Karpas-422 (cell line): ENCODE measurements at regions not wholly inside any gene's neighbourhood (a gene's known extent, or its start where the extent isn't known, plus 50 kb on each side); places are given as distances from the start of the nearest gene placed in this dataset.

Experiments used
- DNase-seq: peaks from one replicate; pipeline ENCODE4 v3.0.0-alpha.2; 2015
- H2AFZ ChIP-seq: fragments of 200-600 bp; sonication (generic); 2 replicates; pipeline ENCODE4 v1.6.1; 2014; ENCODE audit warnings: antibody characterized with exemption, low read length, mixed read lengths
- H3K27ac ChIP-seq: fragments of 200-600 bp; sonication (generic); 2 replicates; pipeline ENCODE4 v1.5.1; 2014; ENCODE audit warnings: mild to moderate bottlenecking, low read length, moderate library complexity
- H3K27me3 ChIP-seq: fragments of 200-600 bp; sonication (generic); 2 replicates; pipeline ENCODE4 v1.6.1; 2014; ENCODE audit warnings: low read length, mixed read lengths
- H3K36me3 ChIP-seq: fragments of 200-600 bp; sonication (generic); 2 replicates; pipeline ENCODE4 v1.6.1; 2014; ENCODE audit warnings: low read length, mixed read lengths; ENCODE audit not compliant: insufficient read depth
- H3K4me1 ChIP-seq: fragments of 200-600 bp; sonication (generic); 2 replicates; pipeline ENCODE4 v1.6.1; 2014; ENCODE audit warnings: mild to moderate bottlenecking, low read length, mixed read lengths
- H3K4me2 ChIP-seq: fragments of 200-600 bp; sonication (generic); 2 replicates; pipeline ENCODE4 v1.6.1; 2014; ENCODE audit warnings: low read length, low read depth, mild to moderate bottlenecking; ENCODE audit not compliant: poor library complexity, severe bottlenecking
- H3K4me3 ChIP-seq: fragments of 200-600 bp; sonication (generic); 2 replicates; pipeline ENCODE4 v1.5.1; 2014; ENCODE audit warnings: mild to moderate bottlenecking, antibody characterized with exemption, low read length, mixed read lengths
- H3K79me2 ChIP-seq: fragments of 200-600 bp; sonication (generic); 2 replicates; pipeline ENCODE4 v1.6.1; 2014; ENCODE audit warnings: mild to moderate bottlenecking, low read length, mixed read lengths
- H3K9ac ChIP-seq: fragments of 200-600 bp; sonication (generic); 2 replicates; pipeline ENCODE4 v1.6.0; 2014; ENCODE audit warnings: low read length
- H3K9me2 ChIP-seq: fragments of 200-600 bp; sonication (generic), shearing (Covaris generic); replicated peaks from 2 replicates; pipeline ENCODE4 v1.6.0; 2014; ENCODE audit warnings: mild to moderate bottlenecking, low read length, moderate library complexity; ENCODE audit not compliant: insufficient read depth
- H3K9me3 ChIP-seq: fragments of 300-700, 200-600 bp; sonication (generic); 2 replicates; pipeline ENCODE4 v1.6.1; 2014; ENCODE audit warnings: low read length, mixed read lengths
- H4K20me1 ChIP-seq: fragments of 200-600 bp; sonication (generic); 2 replicates; pipeline ENCODE4 v1.6.1; 2014; ENCODE audit warnings: mild to moderate bottlenecking, antibody characterized with exemption, low read length, low read depth; ENCODE audit not compliant: insufficient read depth

DNA sequence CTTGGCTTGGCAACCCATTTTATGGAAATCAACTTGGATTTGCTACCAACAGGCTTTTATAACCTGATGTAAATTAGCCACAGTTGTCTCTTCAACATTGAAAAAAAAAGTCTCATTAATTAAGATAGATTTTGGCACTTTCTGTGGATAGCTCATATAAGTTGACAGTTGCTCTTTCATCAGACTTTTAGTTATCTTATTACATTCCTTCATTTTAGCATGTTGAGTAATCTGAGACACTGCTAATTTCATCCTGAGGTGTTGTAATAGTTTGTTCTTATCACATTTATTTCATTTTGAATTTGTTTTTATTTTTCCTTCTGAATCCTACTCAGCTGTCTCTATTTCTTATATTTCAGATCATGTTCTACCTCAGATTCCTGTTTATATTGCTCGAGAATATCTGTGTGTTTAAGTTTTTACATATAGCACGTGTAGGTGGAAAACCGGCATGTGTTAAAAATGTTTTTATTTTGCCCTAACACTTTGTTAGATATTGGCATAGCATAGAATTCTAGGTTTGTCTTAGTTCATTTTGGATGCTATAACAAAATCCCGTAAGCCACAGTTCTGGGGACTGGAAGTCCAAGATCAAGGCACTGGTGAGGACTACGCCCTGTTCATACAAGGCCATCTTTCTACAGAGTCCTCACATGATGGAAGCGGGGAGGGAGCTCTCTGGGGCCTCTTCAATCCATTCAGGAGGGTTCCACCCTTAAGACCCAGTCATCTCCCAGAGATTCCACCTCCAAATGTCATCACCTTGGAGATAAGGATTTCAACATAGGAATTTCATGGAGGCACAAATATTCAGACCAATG is 239.4 kb downstream of the COL4A1 start:
- Histone ChIP-seq H4K20me1 (no peaks in the 10 kb centered on the region), H3K9ac (no peak overlapping the region), H3K4me3 (no peak overlapping the region), H3K9me3 (no peaks in the 10 kb centered on the region), H2AFZ (no peak overlapping the region), H3K27me3 (no peaks in the 10 kb centered on the region), H3K9me2 (no peaks in the 10 kb centered on the region), H3K79me2 (no peaks in the 10 kb centered on the region), H3K27ac (no peak overlapping the region), H3K4me2 (no peak overlapping the region), H3K4me1 (no peaks in the 10 kb centered on the region), H3K36me3 (no peaks in the 10 kb centered on the region)
- DNase-seq = no peak

DNA sequence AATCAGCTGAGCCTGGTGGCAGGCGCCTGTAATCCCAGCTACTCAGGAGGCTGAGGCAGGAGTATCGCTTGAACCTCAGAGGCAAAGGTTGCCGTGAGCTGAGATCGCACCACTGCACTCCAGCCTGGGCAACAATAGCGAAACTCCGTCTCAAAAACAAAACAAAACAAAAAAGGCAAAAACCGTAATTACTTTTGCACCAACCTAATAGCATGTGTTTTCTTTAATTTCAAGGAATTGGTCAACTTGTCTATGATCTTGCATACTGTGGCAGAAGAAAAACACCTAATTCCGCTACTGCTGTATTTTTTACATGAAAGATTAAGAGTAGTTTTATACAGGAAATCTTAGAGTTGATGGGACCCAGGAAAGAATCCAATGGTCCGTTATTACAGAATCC is 241.2 kb downstream of the COL4A1 start:
- no peak overlapping the region for H3K27ac ChIP-seq
- no peaks in the 10 kb centered on the region for H3K27me3 ChIP-seq
- H3K9me2 ChIP-seq = no peaks in the 10 kb centered on the region
- H3K9me3 ChIP-seq = no peaks in the 10 kb centered on the region
- H4K20me1 ChIP-seq = no peaks in the 10 kb centered on the region
- H3K36me3 ChIP-seq = no peaks in the 10 kb centered on the region
- H3K4me1 ChIP-seq = no peaks in the 10 kb centered on the region
- no peak overlapping the region for H2AFZ ChIP-seq
- no peaks in the 10 kb centered on the region for H3K79me2 ChIP-seq
- no peak overlapping the region for H3K9ac ChIP-seq
- DNase-seq = no peak
- no peak overlapping the region for H3K4me3 ChIP-seq
- H3K4me2 ChIP-seq = no peak overlapping the region

GRCh38 chr13:110063490-110064421 is 243.2 kb downstream of the COL4A1 start:
- Histone ChIP-seq H3K4me3 (no peak overlapping the region), H4K20me1 (no peaks in the 10 kb centered on the region), H3K9me3 (no peaks in the 10 kb centered on the region), H3K36me3 (no peaks in the 10 kb centered on the region), H2AFZ (no peak overlapping the region), H3K9ac (no peak overlapping the region), H3K79me2 (no peaks in the 10 kb centered on the region), H3K4me1 (no peaks in the 10 kb centered on the region), H3K27me3 (no peaks in the 10 kb centered on the region), H3K4me2 (no peak overlapping the region), H3K9me2 (no peaks in the 10 kb centered on the region), H3K27ac (no peak overlapping the region)
- no peak for DNase-seq

DNA sequence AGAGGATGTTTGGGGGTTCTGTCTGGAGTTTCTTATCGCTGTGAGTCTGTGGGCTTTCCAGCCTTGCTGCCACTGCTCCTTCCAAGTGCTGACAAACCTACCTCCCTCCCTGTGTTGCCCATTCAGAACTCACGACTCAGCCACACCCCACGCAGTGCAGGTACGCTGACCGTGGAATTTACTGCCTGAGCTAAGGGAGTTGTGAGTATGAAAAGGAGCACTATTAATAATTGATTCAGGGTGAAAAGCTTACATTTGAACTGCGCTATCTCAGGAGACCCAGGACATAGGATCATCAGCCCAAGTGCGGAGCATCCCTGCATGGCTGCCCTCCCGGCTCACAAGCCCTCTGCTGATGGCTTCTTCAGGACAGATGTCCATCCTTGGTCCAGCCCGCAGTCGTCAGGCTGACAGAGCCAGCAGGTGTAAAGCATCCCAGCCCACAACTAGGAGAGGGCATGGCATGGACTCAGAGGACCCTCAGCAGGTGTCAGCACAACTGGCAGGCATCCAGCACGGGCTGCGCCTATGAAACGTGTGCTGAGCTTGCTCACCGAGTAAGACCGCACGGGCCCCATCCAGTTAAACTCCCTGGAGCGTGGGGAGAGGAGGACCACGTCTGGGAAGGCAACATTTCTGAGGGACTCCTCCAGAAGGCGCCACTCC is 244.0 kb downstream of the COL4A1 start:
- no peaks in the 10 kb centered on the region for H3K4me1 ChIP-seq
- no peaks in the 10 kb centered on the region for H3K79me2 ChIP-seq
- no peak overlapping the region for H3K4me3 ChIP-seq
- no peaks in the 10 kb centered on the region for H3K27me3 ChIP-seq
- no peak for DNase-seq
- H3K9me3 ChIP-seq = no peaks in the 10 kb centered on the region
- no peaks in the 10 kb centered on the region for H3K9me2 ChIP-seq
- H2AFZ ChIP-seq = no peak overlapping the region
- H3K4me2 ChIP-seq = no peak overlapping the region
- H3K36me3 ChIP-seq = no peaks in the 10 kb centered on the region
- no peaks in the 10 kb centered on the region for H4K20me1 ChIP-seq
- H3K9ac ChIP-seq = no peak overlapping the region
- H3K27ac ChIP-seq = no peak overlapping the region

- Histone ChIP-seq H3K9ac (no peak overlapping the region), H3K27ac (no peak overlapping the region), H3K79me2 (no peaks in the 10 kb centered on the region), H2AFZ (no peak overlapping the region), H3K4me2 (no peak overlapping the region), H3K4me1 (no peaks in the 10 kb centered on the region), H3K36me3 (no peaks in the 10 kb centered on the region), H3K4me3 (no peak overlapping the region), H3K9me2 (no peaks in the 10 kb centered on the region), H4K20me1 (no peaks in the 10 kb centered on the region), H3K9me3 (no peaks in the 10 kb centered on the region), H3K27me3 (no peaks in the 10 kb centered on the region)
- DNase-seq = no peak
These were observed 244.7 kb downstream of the COL4A1 start for GRCh38 chr13:110062077-110062776.

DNA sequence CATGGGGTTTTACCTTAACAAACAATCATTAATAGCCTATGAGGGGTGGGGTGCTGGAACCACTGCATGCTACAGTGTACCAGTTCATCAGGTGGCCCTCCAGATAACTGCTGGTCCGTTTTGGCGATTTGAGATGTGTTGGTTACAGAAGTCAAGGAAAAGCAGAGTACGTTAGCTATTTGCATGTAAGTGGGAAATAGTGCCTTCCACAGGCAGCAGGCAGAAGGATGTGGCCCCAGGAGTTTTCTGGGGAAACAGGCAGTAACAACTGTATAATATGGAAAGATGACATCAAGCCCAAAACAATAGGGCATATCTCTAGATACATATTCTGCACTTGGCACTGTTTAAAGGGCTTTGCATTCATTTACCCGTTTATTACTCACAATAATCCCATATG is 245.7 kb downstream of the COL4A1 start:
- no peaks in the 10 kb centered on the region for H3K27me3 ChIP-seq
- no peaks in the 10 kb centered on the region for H3K9me3 ChIP-seq
- no peak overlapping the region for H3K27ac ChIP-seq
- DNase-seq = no peak
- no peaks in the 10 kb centered on the region for H3K9me2 ChIP-seq
- H3K4me1 ChIP-seq = no peaks in the 10 kb centered on the region
- H3K9ac ChIP-seq = no peak overlapping the region
- H3K36me3 ChIP-seq = no peaks in the 10 kb centered on the region
- no peak overlapping the region for H2AFZ ChIP-seq
- no peaks in the 10 kb centered on the region for H3K79me2 ChIP-seq
- H4K20me1 ChIP-seq = no peaks in the 10 kb centered on the region
- H3K4me3 ChIP-seq = no peak overlapping the region
- H3K4me2 ChIP-seq = no peak overlapping the region

DNA sequence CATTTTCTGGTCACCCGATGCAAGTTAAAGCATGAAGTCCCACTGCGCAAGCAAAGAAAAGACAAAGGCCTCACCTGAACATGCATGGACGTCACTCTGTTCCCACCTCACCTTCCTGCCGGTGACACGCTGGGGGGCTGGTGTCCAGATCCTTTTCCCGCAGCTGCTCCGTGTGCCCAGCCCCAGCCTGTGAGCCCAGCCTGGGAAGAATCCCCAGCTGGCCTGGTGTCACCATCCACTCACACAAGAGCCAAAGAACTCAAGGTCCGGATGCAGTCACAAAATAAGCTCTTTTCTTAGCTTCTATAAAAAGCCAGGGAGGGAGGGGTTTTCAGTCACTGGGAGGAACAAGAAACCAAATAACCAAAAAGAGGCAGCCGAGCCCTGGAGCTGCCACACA is 249.9 kb downstream of the COL4A1 start:
- Histone ChIP-seq H3K36me3 (no peaks in the 10 kb centered on the region), H2AFZ (no peak overlapping the region), H3K9ac (no peak overlapping the region), H3K9me3 (no peaks in the 10 kb centered on the region), H4K20me1 (no peaks in the 10 kb centered on the region), H3K4me2 (no peak overlapping the region), H3K79me2 (no peaks in the 10 kb centered on the region), H3K4me3 (no peak overlapping the region), H3K9me2 (no peaks in the 10 kb centered on the region), H3K4me1 (no peaks in the 10 kb centered on the region), H3K27me3 (no peaks in the 10 kb centered on the region), H3K27ac (no peak overlapping the region)
- no peak for DNase-seq
